Heart left ventricle (tissue), 13 donors: ENCODE measurements at regions not wholly inside any gene's neighbourhood (a gene's known extent, or its start where the extent isn't known, plus 50 kb on each side); places are given as distances from the start of the nearest gene placed in this dataset.

Experiments
- CTCF ChIP-seq, 12 donors: fragments of 200-600 bp; sonication (generic) in 4 of 12; IDR thresholded peaks; one replicate each; pipeline versions ENCODE4 v1.5.0 to v1.8.0; 2018 to 2022; ENCODE audit warnings: antibody characterized with exemption in 12 of 12, mild to moderate bottlenecking in 5 of 12
- POLR2A ChIP-seq, 2 donors: fragments of 450-650 bp; IDR thresholded peaks; one replicate each; pipeline ENCODE4 v1.6.1; 2017; ENCODE audit warnings: antibody characterized with exemption in 2 of 2, mild to moderate bottlenecking in 2 of 2, moderate library complexity in 2 of 2
- donor health status: ischemic (EF 13 %, LVEDD 7.1; RV severe dilation, severe dysfunction).
- donor health status: DM: no; HTN: yes; CAD: no.
- donor health status: DM: no; HTN: no; CAD: no.
- donor health status: ischemic (EF 25% LVEDD 6.9; RV normal size, moderate dysfunction).
- donor health status: ischemic (EF 25% LVEDD 5.7; RV mildly dilated, moderate dysfunction).
- donor health status: ischemic (EF 35%, LVEDD 5.7; RV mildly dilated, moderate dysfunction).
- donor health status: nonischemic (EF 11% LVEDD 7.7; RV severe dilation, severe dysfunction).
- donor health status: DM: yes; HTN: yes; CAD: no.
- donor health status: PGD.
- donor health status: ischemic (EF 29% LVEDD 5.4; RV normal size, mild dysfunction).
- donor health status: nonischemic (EF 23%, LVEDD 6.1; RV moderate dilation, normal function).

GRCh38 chr18:8471372-8471771 lies 137.9 kb upstream of the RAB12 start:
- TF ChIP-seq POLR2A (IDR thresholded peaks at IDR 0.05) (no peak), CTCF (IDR thresholded peaks at IDR 0.05) (no peak)
